Neural cell (in vitro differentiated cells): ENCODE measurements at regions not wholly inside any gene's neighbourhood (a gene's known extent, or its start where the extent isn't known, plus 50 kb on each side); places are given as distances from the start of the nearest gene placed in this dataset.

Source experiments
- H2AFZ ChIP-seq: fragments of 200-600, 300-800 bp; sonication (generic), shearing (Covaris generic); 2 replicates; pipeline ENCODE4 v1.6.0; 2014; ENCODE audit warnings: low read depth, mild to moderate bottlenecking, antibody characterized with exemption, low read length, moderate library complexity
- H3F3A ChIP-seq: fragments of 200-600 bp; shearing (Covaris generic); 2 replicates; pipeline ENCODE4 v1.6.1; 2016; ENCODE audit warnings: mild to moderate bottlenecking, moderate library complexity, mixed read lengths, antibody characterized with exemption, low read length; ENCODE audit not compliant: insufficient read depth, poor library complexity, severe bottlenecking
- H3K27ac ChIP-seq: fragments of 200-600, 300-800 bp; sonication (generic), shearing (Covaris generic); 2 replicates; pipeline ENCODE4 v1.5.1; 2014; ENCODE audit warnings: mild to moderate bottlenecking, low read length, moderate library complexity
- H3K27me3 ChIP-seq: fragments of 300-800, 200-600 bp; sonication (generic), shearing (Covaris generic); 2 replicates; pipeline ENCODE4 v1.6.0; 2014; ENCODE audit warnings: mild to moderate bottlenecking, low read depth, low read length, moderate library complexity; ENCODE audit not compliant: insufficient read depth
- H3K36me3 ChIP-seq: fragments of 300-800, 200-600 bp; sonication (generic), shearing (Covaris generic); 2 replicates; pipeline ENCODE4 v1.5.1; 2014; ENCODE audit warnings: mild to moderate bottlenecking, antibody characterized with exemption, low read length, moderate library complexity; ENCODE audit not compliant: insufficient read depth
- H3K4me2 ChIP-seq: fragments of 300-800, 200-600 bp; sonication (generic), shearing (Covaris generic); 2 replicates; pipeline ENCODE4 v1.6.0; 2014; ENCODE audit warnings: mild to moderate bottlenecking, low read length
- H3K4me3 ChIP-seq: fragments of 300-800, 200-600 bp; sonication (generic), shearing (Covaris generic); 2 replicates; pipeline ENCODE4 v1.5.1; 2014; ENCODE audit warnings: mild to moderate bottlenecking, low read length, moderate library complexity
- H3K79me2 ChIP-seq: fragments of 200-600 bp; shearing (Covaris generic); replicated peaks from 2 replicates; pipeline ENCODE4 v1.6.0; 2014; ENCODE audit warnings: mild to moderate bottlenecking, low read length, moderate library complexity; ENCODE audit not compliant: insufficient read depth
- H3K9ac ChIP-seq: fragments of 300-800, 200-600 bp; sonication (generic), shearing (Covaris generic); 2 replicates; pipeline ENCODE4 v1.6.1; 2016; ENCODE audit warnings: mild to moderate bottlenecking, low read length, mixed read lengths
- H3K9me2 ChIP-seq: fragments of 200-600 bp; shearing (Covaris generic); 2 replicates; pipeline ENCODE4 v1.6.1; 2016; ENCODE audit warnings: mild to moderate bottlenecking, low read length, mixed read lengths; ENCODE audit not compliant: insufficient read depth
- H3K9me3 ChIP-seq: fragments of 200-600, 300-800 bp; sonication (generic), shearing (Covaris generic); 2 replicates; pipeline ENCODE4 v1.6.1; 2016; ENCODE audit warnings: mild to moderate bottlenecking, mixed run types, low read length, moderate library complexity, mixed read lengths
- H4K20me1 ChIP-seq: fragments of 200-600 bp; shearing (Covaris generic); 2 replicates; pipeline ENCODE4 v1.6.1; 2016; ENCODE audit warnings: mild to moderate bottlenecking, mixed run types; ENCODE audit not compliant: insufficient read depth
- CTCF ChIP-seq: fragments of 450-650 bp; IDR thresholded peaks from 2 replicates; pipeline ENCODE4 v1.5.1; 2014; ENCODE audit warnings: antibody characterized with exemption, mild to moderate bottlenecking, moderate library complexity; ENCODE audit not compliant: poor library complexity, severe bottlenecking
- EP300 ChIP-seq: fragments of 450-650 bp; conservative IDR thresholded peaks from 2 replicates; pipeline ENCODE4 v1.6.1; 2014; ENCODE audit warnings: antibody characterized with exemption, mild to moderate bottlenecking, moderate library complexity; ENCODE audit not compliant: poor library complexity, severe bottlenecking
- EZH2 ChIP-seq: fragments of 200-600, 300-800 bp; shearing (Covaris generic), sonication (generic); IDR thresholded peaks from 2 replicates; pipeline ENCODE4 v1.6.1; 2014; ENCODE audit warnings: antibody characterized with exemption, low read length, borderline replicate concordance, mild to moderate bottlenecking; ENCODE audit not compliant: insufficient read depth, poor library complexity, severe bottlenecking
- MXI1 ChIP-seq: fragments of 450-650 bp; conservative IDR thresholded peaks from 2 replicates; pipeline ENCODE4 v1.6.1; 2014; ENCODE audit warnings: antibody characterized with exemption, mild to moderate bottlenecking; ENCODE audit not compliant: poor library complexity, severe bottlenecking
- POLR2AphosphoS5 ChIP-seq: IDR thresholded peaks from 2 replicates; pipeline ENCODE4 v1.6.1; 2012
- RAD21 ChIP-seq: fragments of 450-650 bp; conservative IDR thresholded peaks from 2 replicates; pipeline ENCODE4 v1.6.1; 2014; ENCODE audit warnings: antibody characterized with exemption, mild to moderate bottlenecking, moderate library complexity
- REST ChIP-seq: IDR thresholded peaks from 2 replicates; pipeline ENCODE4 v1.6.1; 2012; ENCODE audit warnings: borderline replicate concordance
- SMC3 ChIP-seq: fragments of 450-650 bp; conservative IDR thresholded peaks from 2 replicates; pipeline ENCODE4 v1.6.1; 2014; ENCODE audit warnings: antibody characterized with exemption, mild to moderate bottlenecking, moderate library complexity; ENCODE audit not compliant: poor library complexity
- TAF1 ChIP-seq: IDR thresholded peaks from 2 replicates; pipeline ENCODE4 v1.6.1; 2012; ENCODE audit warnings: low read depth

- Histone ChIP-seq H2AFZ (no peak overlapping the region), H3K27me3 (no peaks in the 10 kb centered on the region), H3K27ac (no peak overlapping the region), H3K4me3 (no peak overlapping the region), H4K20me1 (no peaks in the 10 kb centered on the region), H3K36me3 (no peaks in the 10 kb centered on the region), H3K9ac (no peak overlapping the region), H3K4me2 (no peak overlapping the region), H3K9me2 (no peaks in the 10 kb centered on the region), H3F3A (no peaks in the 10 kb centered on the region), H3K9me3 (no peaks in the 10 kb centered on the region), H3K79me2 (no peaks in the 10 kb centered on the region)
- TF ChIP-seq RAD21 (no peak), CTCF (no peak)
These were observed 135.5 kb upstream of the MYOCD start for GRCh38 chr17:12530161-12530560.

GRCh38 chr17:12536021-12536420 is 129.7 kb upstream of the MYOCD start:
- Histone ChIP-seq H3K9me3 (no peaks in the 10 kb centered on the region), H3K36me3 (no peaks in the 10 kb centered on the region), H3K27me3 (no peaks in the 10 kb centered on the region), H4K20me1 (no peaks in the 10 kb centered on the region), H3F3A (no peaks in the 10 kb centered on the region), H3K27ac (no peak overlapping the region), H2AFZ (no peak overlapping the region), H3K9ac (no peak overlapping the region), H3K79me2 (no peaks in the 10 kb centered on the region), H3K9me2 (no peaks in the 10 kb centered on the region), H3K4me3 (no peak overlapping the region), H3K4me2 (no peak overlapping the region)
- TF ChIP-seq MXI1, result no peak
- TF ChIP-seq RAD21, result no peak
- no peak for TF ChIP-seq CTCF
- no peak for TF ChIP-seq POLR2AphosphoS5
- TF ChIP-seq REST, result no peak
- no peak for TF ChIP-seq TAF1
- no peak for TF ChIP-seq EP300
- no peak for TF ChIP-seq EZH2
- TF ChIP-seq SMC3, result no peak
